GM18502 (cell line): ENCODE measurements at regions not wholly inside any gene's neighbourhood (a gene's known extent, or its start where the extent isn't known, plus 50 kb on each side); places are given as distances from the start of the nearest gene placed in this dataset.

Experiments used
- ATAC-seq: cut with Tn5 transposase; IDR thresholded peaks from one replicate; pipeline ENCODE4 v1.9.1; 2021; ENCODE audit warnings: mild to moderate bottlenecking; ENCODE audit not compliant: unreplicated experiment, poor library complexity

- ATAC-seq: no peak
These were observed 567.2 kb upstream of the MEF2C start for GRCh38 chr5:89450149-89450538.

DNA sequence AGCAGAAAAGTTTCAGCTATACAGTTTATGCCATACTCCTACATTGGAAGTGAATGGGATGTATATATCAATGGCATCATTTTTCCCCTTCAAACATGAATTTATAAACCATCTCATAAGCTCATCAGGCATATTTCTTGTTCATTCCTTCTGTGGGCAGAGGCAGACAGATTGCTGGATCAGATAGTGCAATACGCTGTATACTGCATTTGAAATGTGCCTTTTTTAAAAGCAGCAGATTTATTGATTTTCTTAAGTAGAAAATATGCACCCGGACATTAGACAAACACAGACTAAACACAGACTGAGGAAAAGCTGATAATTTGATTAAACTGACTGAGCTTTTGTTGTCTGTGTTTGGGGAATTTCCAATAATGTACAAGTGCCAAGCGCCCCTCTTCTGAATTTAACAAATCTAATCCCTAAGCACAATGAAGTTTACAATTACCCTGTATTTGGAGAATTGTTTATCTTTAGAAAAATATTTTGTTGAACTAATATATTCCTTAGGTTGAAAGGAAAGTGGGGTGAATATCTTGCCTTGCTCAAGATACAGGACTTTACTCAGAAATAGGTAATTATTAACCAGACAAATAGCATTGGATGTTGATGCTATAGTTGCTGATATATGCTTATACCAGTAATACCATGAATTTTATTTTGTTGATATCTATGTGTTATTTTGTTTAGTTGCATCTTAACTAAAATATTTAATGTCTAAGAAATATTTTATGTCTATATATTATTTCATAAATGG, 566.6 kb upstream of the MEF2C start:
- ATAC-seq: no peak

- no peak for ATAC-seq
These were observed 564.0 kb upstream of the MEF2C start for GRCh38 chr5:89447027-89447426.

GRCh38 chr5:89445106-89445745, 562.2 kb upstream of the MEF2C start:
- peak; percentile 51 for ATAC-seq

DNA sequence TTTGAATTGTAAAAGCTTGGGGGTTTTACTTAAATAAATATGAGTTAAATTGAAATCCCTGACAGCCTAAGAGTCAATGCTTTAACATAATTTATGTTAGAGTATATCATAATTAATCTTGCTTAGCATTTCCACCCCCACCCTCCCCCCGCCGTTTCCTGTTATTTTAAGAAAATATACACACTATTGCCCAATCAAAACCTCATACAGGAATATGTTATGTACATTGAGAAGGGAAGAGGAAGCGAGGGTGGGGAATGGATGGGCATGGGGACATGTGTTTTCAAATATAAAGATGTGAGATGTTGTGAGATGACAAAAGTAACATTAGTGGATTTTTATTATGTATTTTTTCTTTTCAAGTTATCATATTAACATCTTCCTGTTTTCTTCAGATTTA, 561.1 kb upstream of the MEF2C start:
- ATAC-seq: no peak

GRCh38 chr5:89443508-89443907, 560.5 kb upstream of the MEF2C start:
- no peak for ATAC-seq

- ATAC-seq: no peak
These were observed 559.0 kb upstream of the MEF2C start for GRCh38 chr5:89441965-89442364.

DNA sequence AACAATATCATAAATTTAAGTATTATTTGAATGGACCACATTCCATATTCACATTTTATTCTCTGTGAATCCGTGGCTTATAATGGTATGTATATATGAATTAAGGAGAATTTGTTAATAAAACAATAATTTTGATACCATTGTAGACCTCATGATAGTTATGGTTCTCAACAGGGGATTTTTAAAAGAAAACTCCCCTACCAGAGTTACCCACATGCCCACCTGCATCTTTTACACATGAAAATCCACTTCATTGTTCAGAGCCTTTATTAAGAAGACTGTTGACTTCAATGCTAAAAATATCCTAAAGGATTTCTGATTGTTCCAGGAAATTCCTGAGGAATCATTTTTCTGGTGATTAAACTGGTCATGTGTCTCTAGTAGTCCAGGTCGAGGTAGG, 557.7 kb upstream of the MEF2C start:
- no peak for ATAC-seq

DNA sequence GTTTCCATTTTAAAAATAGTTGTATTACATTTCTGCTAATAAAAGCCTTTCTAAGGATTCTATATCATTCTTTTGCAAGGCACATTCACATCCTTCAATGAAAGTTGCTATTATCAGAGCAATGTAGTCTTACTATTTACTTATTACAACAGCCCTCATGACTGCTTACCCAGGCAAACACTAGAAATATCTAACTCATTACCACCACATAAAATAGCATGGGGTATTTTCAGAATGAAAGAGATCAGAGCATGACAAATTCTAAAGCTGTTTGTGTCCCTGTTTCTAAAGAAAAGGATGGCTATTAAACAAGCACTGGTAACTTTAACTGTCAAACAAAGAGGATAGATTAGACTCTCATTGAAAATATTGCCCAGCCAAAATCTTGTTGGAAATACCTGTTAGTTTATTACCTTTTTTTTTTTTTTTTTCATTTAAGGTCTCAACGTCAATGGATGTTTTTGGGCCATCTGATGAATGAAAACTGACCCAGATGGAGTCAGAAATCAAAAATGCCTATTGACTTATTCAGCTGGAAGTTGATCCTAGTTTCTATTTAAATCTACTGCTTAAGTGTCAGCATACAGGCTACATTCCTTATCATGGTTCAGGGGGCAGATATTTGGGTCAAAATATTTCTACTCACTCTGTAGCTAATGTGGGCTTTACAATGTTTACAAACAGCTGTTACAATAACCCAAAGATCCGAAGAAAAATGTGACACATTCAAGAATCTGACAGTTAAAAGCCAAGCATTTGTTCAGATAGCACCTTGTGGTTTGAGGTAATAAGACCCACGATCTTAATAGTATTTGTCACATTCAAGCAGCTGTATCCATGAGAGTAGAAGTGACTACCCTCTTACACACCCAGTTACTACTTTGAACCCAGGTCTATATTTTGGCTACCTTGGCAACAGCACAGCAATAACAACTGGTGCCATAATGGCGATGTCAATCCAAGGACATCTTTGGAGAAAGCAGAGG, 554.8 kb upstream of the MEF2C start:
- ATAC-seq: no peak

GRCh38 chr5:89436464-89436863, 553.5 kb upstream of the MEF2C start:
- ATAC-seq: no peak

- peak; percentile 84 for ATAC-seq
These were observed 552.4 kb upstream of the MEF2C start for GRCh38 chr5:89435347-89435746.

DNA sequence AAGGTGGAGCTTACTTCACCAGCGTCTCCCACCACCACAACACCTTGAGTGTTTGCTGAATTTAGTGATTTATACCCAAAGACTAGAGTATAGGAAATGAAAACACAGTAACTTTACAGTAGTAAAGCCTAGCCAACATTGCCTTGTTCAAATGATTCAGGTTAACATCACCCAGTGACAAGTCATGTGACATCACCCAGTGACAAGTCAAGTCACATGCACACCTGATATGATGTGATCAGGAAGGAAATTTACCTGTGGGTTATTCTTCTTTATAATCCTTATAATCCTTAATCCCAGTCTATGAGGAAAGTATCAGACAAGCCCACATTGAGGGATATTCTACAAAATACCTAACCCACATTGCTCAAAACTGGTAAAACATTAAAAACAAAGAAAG, 545.6 kb upstream of the MEF2C start:
- ATAC-seq: no peak

GRCh38 chr5:89425062-89425461, 542.1 kb upstream of the MEF2C start:
- no peak for ATAC-seq

DNA sequence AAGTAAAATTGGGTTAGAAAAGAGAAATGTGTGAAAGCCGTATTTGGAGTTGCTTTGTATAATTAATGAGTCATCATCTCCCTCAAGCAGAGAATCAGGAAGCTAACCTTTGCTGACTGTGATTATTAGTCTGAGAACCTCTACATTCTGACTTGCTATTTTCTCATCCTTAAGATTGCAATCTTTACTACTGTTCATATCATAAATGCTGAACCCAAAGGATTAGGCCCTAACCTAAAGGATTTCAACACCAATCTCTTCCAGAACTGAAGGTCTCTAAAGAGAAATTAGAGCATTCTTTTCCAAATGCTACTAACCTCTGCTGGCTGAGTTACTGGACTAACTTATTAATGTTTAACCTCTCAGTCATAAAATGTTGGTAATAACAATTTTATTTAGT, 538.1 kb upstream of the MEF2C start:
- peak; percentile 52 for ATAC-seq

DNA sequence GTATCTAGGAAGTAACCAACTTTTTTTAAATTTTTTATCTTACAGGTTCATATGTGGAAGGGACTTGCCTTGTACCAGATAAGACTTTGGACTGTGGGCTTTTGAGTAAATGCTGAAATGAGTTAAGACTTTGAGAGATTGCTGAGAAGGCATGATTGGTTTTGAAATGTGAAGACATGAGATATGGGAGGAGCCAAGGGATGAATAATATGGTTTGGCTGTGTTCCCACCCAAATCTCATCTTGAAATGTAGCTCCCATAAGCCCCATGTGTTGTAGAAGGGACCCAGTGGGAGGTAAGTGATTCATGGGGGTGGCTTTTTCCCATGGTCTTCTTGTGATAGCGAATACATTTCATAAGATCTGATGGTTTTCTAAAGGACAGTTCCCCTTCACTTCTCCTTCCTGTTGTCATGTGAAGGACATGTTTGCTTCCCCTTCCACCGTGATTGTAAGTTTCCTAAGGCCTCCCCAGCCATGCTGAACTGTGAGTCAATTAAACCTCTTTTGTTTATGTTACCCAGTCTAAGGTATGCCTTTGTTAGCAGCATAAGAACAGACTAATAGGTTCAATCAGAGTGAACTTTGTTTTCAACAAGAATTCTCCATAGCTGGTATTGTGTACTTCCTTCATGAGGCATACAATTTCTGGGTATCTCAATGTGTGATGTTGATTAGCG, 535.6 kb upstream of the MEF2C start:
- ATAC-seq: no peak

DNA sequence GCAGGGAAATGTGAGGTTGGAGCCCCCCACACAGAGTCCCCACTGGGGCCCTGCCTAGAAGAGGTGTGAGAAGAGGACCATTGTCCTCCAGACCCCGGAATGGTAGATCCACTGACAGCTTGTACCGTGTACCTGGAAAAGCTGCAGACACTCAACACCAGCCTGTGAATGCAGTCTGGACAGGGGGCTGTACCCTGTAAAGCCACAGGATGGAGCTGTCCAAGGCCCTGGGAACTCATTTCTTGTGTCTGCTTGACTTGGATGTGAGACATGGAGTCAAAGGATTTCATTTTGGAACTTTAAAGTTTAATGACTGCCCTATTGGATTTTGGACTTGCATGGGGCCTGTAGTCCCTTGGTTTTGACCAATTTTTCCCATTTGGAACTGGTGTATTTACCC, 535.0 kb upstream of the MEF2C start:
- ATAC-seq: no peak

DNA sequence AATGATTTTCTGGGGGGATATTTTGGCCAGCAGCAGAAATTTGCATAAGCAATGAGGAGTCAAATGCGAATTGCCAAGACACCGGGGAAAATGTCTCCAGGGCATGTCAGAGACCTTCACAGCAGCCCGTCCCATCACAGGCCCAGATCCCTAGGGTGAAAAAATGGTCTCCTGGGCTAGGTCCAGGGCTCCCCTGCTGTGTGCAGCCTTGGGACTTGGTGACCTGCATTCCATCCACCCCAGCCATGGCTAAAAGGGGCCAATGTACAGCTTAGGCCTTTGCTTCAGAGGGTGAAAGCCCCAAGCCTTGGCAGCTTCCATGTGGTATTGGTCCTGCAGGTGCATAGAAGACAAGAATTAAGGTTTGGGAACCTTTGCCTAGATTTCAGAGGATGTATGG, 534.5 kb upstream of the MEF2C start:
- no peak for ATAC-seq

GRCh38 chr5:89411891-89412290, 528.9 kb upstream of the MEF2C start:
- ATAC-seq: no peak

GRCh38 chr5:89407054-89407453, 524.1 kb upstream of the MEF2C start:
- ATAC-seq: no peak

DNA sequence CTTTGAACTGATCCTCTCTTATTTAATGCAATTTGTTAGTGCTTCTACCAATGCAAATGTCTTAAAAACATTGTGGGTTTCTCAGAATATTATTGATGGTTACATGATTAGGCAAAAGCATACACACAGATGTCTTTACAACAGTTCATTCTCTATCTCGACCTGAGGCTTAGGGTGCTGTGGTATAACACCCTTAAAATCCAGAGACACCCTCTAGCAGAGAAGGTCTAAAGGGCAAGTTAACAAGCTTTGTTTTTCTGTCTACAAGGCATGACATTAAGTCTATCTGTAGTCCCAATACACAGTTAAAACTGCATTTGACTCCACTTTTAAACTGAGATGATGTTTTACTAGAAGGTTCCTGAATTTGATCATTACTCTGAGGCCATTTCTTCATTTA, 518.7 kb upstream of the MEF2C start:
- no peak for ATAC-seq
